GM23338 (cell line): ENCODE measurements at regions not wholly inside any gene's neighbourhood (a gene's known extent, or its start where the extent isn't known, plus 50 kb on each side); places are given as distances from the start of the nearest gene placed in this dataset.

ENCODE experiments used
- ATAC-seq: fragments of 200-7000 bp; cut with Tn5 transposase; 3 replicates; pipeline ENCODE4 v1.9.1; 2020
- DNase-seq: peaks from one replicate; pipeline ENCODE4 v3.0.0-alpha.2; 2015; ENCODE audit warnings: low spot score
- H2AFZ ChIP-seq: fragments of 200-600 bp; sonication (generic); 2 replicates; pipeline ENCODE4 v1.8.0; 2016; ENCODE audit warnings: antibody characterized with exemption, mild to moderate bottlenecking, moderate library complexity
- H3F3A ChIP-seq: fragments of 200-600 bp; sonication (generic); replicated peaks from 2 replicates; pipeline ENCODE4 v1.8.0; 2017; ENCODE audit warnings: antibody characterized with exemption, mixed run types, low read depth
- H3K27ac ChIP-seq: fragments of 200-600 bp; sonication (generic); 2 replicates; pipeline ENCODE4 v1.6.1; 2016; ENCODE audit warnings: low read depth
- H3K27me3 ChIP-seq: fragments of 200-600 bp; sonication (generic); 2 replicates; pipeline ENCODE4 v1.8.0; 2016; ENCODE audit warnings: mild to moderate bottlenecking, mixed run types, moderate library complexity; ENCODE audit not compliant: insufficient read depth
- H3K36me3 ChIP-seq: fragments of 200-600 bp; sonication (generic); 2 replicates; pipeline ENCODE4 v1.8.0; 2016; ENCODE audit warnings: mild to moderate bottlenecking; ENCODE audit not compliant: insufficient read depth
- H3K4me1 ChIP-seq: fragments of 200-600 bp; sonication (generic); 2 replicates; pipeline ENCODE4 v1.8.0; 2016; ENCODE audit warnings: mild to moderate bottlenecking, moderate library complexity; ENCODE audit not compliant: insufficient read depth
- H3K4me2 ChIP-seq: fragments of 200-600 bp; sonication (generic); 2 replicates; pipeline ENCODE4 v1.7.1; 2017; ENCODE audit warnings: mixed run types
- H3K4me3 ChIP-seq: fragments of 200-600 bp; sonication (generic); 2 replicates; pipeline ENCODE4 v1.6.1; 2016; ENCODE audit warnings: mixed run types
- H3K79me2 ChIP-seq: fragments of 200-600 bp; sonication (generic); replicated peaks from 2 replicates; pipeline ENCODE4 v1.8.0; 2017; ENCODE audit warnings: mild to moderate bottlenecking; ENCODE audit not compliant: insufficient read depth
- H3K9me2 ChIP-seq: fragments of 200-600 bp; sonication (generic); 2 replicates; pipeline ENCODE4 v1.8.0; 2017; ENCODE audit not compliant: insufficient read depth
- H4K20me1 ChIP-seq: fragments of 200-600 bp; sonication (generic); replicated peaks from 2 replicates; pipeline ENCODE4 v1.8.0; 2017; ENCODE audit warnings: mild to moderate bottlenecking; ENCODE audit not compliant: insufficient read depth
- H3K27ac Mint-ChIP-seq: 2 replicates; pipeline ENCODE4 v1.8.0; 2020; ENCODE audit warnings: inconsistent platforms, mild to moderate bottlenecking, moderate library complexity, mixed read lengths
- H3K27me3 Mint-ChIP-seq: 3 replicates; pipeline ENCODE4 v1.8.0; 2022; ENCODE audit warnings: low read depth, mild to moderate bottlenecking, moderate library complexity, mixed read lengths, inconsistent platforms; ENCODE audit not compliant: insufficient read depth, poor library complexity
- H3K36me3 Mint-ChIP-seq: 3 replicates; pipeline ENCODE4 v1.8.0; 2021; ENCODE audit warnings: low read depth, mild to moderate bottlenecking, inconsistent platforms, moderate library complexity, mixed read lengths
- H3K4me1 Mint-ChIP-seq: 3 replicates; pipeline ENCODE4 v1.8.0; 2020; ENCODE audit warnings: mild to moderate bottlenecking, inconsistent platforms, mixed read lengths
- H3K4me3 Mint-ChIP-seq: 3 replicates; pipeline ENCODE4 v1.8.0; 2021; ENCODE audit warnings: moderate library complexity, mild to moderate bottlenecking, inconsistent platforms, mixed read lengths
- H3K9me3 Mint-ChIP-seq: 3 replicates; pipeline ENCODE4 v1.8.0; 2020; ENCODE audit warnings: moderate library complexity, mild to moderate bottlenecking, inconsistent platforms, mixed read lengths
- CREB1 ChIP-seq: fragments of 250-450 bp; sonication (Bioruptor Pico); IDR thresholded peaks from 2 replicates; pipeline ENCODE4 v1.5.0; 2020; ENCODE audit warnings: low read depth, mild to moderate bottlenecking, moderate library complexity
- EZH2 ChIP-seq: fragments of 200-600 bp; sonication (generic); IDR thresholded peaks from one replicate; pipeline ENCODE4 v1.8.0; 2017; ENCODE audit warnings: antibody characterized with exemption, mild to moderate bottlenecking, low read depth; ENCODE audit not compliant: unreplicated experiment
- EZH2phosphoT487 ChIP-seq: fragments of 200-600 bp; sonication (generic); IDR thresholded peaks from one replicate; pipeline ENCODE4 v1.8.1; 2018; ENCODE audit warnings: antibody characterized with exemption; ENCODE audit not compliant: unreplicated experiment
- JUNB ChIP-seq: IDR thresholded peaks from one replicate; pipeline ENCODE4 v1.6.1; 2016; ENCODE audit warnings: antibody characterized with exemption; ENCODE audit not compliant: unreplicated experiment
- NANOG ChIP-seq: IDR thresholded peaks from 2 replicates; pipeline ENCODE4 v1.6.1; 2016; ENCODE audit warnings: antibody characterized with exemption, borderline replicate concordance
- STAT1 ChIP-seq: IDR thresholded peaks from one replicate; pipeline ENCODE4 v1.6.1; 2016; ENCODE audit warnings: antibody characterized with exemption; ENCODE audit not compliant: unreplicated experiment
- ZNF114 ChIP-seq: fragments of 250-450 bp; sonication (Bioruptor Pico); IDR thresholded peaks from 2 replicates; pipeline ENCODE4 v1.5.0; 2020; ENCODE audit warnings: mild to moderate bottlenecking, moderate library complexity
- ZNF331 ChIP-seq: fragments of 250-450 bp; sonication (Bioruptor Pico); IDR thresholded peaks from 2 replicates; pipeline ENCODE4 v1.5.0; 2020; ENCODE audit warnings: low read depth, mild to moderate bottlenecking, moderate library complexity
- TF ChIP-seq, protein P1 (sequence below), 2 experiments: fragments of 200-600 bp in 1 of 2; sonication (generic) in 1 of 2; conservative IDR thresholded peaks; 2 replicates each; pipeline versions ENCODE4 v1.5.1 to v1.6.1; 2016 to 2017; ENCODE audit warnings: antibody characterized with exemption in 2 of 2, low read depth in 2 of 2, mild to moderate bottlenecking in 2 of 2, moderate library complexity in 1 of 2
- TF ChIP-seq, protein P2 (sequence below): IDR thresholded peaks from one replicate; pipeline ENCODE4 v1.6.1; 2018; ENCODE audit warnings: antibody characterized with exemption; ENCODE audit not compliant: unreplicated experiment
- TF ChIP-seq, protein P3 (sequence below): fragments of 250-450 bp; sonication (Bioruptor Pico); IDR thresholded peaks from 2 replicates; pipeline ENCODE4 v1.5.0; 2020; ENCODE audit warnings: mild to moderate bottlenecking, moderate library complexity

DNA sequence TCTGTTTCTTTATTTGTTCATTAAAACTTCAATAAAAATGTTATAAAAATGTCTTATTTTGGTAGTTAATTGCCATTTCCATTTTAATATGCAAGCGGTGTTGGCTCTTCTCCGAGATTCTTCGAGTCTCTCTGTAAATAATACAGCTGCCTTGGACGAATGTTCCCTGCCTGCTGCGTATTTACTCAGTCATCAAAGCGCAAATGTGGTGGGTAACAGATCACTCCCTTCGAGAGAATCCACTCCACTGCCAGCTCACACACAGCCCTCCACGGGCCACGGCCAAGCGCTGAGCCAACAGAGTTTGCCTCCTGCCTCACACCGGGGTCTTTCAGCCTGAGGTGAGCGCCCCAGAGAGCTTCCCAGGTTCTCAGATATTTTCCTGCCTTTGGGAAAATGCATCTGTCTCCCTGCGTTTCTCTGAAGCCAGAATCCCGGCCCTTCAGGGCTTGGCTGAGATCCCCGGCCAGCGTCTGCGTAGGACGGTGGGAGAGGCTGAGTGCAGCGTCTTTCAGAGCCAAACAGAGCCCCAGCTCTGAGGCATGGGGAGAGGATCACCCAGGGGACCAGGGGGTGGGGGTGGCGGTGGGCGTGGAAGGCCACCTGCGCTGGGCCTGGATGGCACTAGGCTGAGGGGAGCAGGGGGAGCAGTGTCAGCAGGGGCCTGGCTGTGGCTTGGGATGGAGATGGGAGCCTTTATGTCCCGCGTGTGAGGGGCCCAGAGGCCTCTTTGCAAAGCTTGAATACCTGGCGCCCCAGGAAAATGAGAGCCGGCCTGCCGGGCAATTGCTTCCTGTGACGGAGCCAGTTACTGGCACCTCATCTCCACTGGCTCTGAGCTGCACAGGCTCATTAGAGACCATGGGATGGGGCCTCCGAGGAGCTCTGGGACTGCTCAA, 248.7 kb downstream of the RBFOX3 start:
- peak; percentile 48 for ATAC-seq
- no peak for DNase-seq
- Histone ChIP-seq H3K27me3 (no peaks in the 10 kb centered on the region), H3K4me1 (no peaks in the 10 kb centered on the region), H3K4me2 (no peak overlapping the region), H3K4me3 (no peak overlapping the region), H2AFZ (no peak overlapping the region), H3F3A (no peaks in the 10 kb centered on the region), H4K20me1 (no peaks in the 10 kb centered on the region), H3K9me2 (no peaks in the 10 kb centered on the region), H3K27ac (no peak overlapping the region), H3K79me2 (no peaks in the 10 kb centered on the region), H3K36me3 (no peaks in the 10 kb centered on the region)
- no peaks in the 10 kb centered on the region for H3K9me3 Mint-ChIP-seq
- peaks cover 2% of the 10 kb centered on the region; the same call in 2 of the 3 replicates for H3K4me1 Mint-ChIP-seq
- no peak overlapping the region for H3K4me3 Mint-ChIP-seq
- no peaks in the 10 kb centered on the region for H3K36me3 Mint-ChIP-seq
- TF ChIP-seq, protein P1, sequence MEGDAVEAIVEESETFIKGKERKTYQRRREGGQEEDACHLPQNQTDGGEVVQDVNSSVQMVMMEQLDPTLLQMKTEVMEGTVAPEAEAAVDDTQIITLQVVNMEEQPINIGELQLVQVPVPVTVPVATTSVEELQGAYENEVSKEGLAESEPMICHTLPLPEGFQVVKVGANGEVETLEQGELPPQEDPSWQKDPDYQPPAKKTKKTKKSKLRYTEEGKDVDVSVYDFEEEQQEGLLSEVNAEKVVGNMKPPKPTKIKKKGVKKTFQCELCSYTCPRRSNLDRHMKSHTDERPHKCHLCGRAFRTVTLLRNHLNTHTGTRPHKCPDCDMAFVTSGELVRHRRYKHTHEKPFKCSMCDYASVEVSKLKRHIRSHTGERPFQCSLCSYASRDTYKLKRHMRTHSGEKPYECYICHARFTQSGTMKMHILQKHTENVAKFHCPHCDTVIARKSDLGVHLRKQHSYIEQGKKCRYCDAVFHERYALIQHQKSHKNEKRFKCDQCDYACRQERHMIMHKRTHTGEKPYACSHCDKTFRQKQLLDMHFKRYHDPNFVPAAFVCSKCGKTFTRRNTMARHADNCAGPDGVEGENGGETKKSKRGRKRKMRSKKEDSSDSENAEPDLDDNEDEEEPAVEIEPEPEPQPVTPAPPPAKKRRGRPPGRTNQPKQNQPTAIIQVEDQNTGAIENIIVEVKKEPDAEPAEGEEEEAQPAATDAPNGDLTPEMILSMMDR (conservative IDR thresholded peaks at IDR 0.05; ENCODE audit: low read depth in 2 of 2) = no peak
- TF ChIP-seq CREB1 (CRISPR knock-in tag) = no peak
- no peak for TF ChIP-seq JUNB
- no peak for TF ChIP-seq ZNF114
- TF ChIP-seq EZH2phosphoT487 = no peak
- TF ChIP-seq, protein P2, sequence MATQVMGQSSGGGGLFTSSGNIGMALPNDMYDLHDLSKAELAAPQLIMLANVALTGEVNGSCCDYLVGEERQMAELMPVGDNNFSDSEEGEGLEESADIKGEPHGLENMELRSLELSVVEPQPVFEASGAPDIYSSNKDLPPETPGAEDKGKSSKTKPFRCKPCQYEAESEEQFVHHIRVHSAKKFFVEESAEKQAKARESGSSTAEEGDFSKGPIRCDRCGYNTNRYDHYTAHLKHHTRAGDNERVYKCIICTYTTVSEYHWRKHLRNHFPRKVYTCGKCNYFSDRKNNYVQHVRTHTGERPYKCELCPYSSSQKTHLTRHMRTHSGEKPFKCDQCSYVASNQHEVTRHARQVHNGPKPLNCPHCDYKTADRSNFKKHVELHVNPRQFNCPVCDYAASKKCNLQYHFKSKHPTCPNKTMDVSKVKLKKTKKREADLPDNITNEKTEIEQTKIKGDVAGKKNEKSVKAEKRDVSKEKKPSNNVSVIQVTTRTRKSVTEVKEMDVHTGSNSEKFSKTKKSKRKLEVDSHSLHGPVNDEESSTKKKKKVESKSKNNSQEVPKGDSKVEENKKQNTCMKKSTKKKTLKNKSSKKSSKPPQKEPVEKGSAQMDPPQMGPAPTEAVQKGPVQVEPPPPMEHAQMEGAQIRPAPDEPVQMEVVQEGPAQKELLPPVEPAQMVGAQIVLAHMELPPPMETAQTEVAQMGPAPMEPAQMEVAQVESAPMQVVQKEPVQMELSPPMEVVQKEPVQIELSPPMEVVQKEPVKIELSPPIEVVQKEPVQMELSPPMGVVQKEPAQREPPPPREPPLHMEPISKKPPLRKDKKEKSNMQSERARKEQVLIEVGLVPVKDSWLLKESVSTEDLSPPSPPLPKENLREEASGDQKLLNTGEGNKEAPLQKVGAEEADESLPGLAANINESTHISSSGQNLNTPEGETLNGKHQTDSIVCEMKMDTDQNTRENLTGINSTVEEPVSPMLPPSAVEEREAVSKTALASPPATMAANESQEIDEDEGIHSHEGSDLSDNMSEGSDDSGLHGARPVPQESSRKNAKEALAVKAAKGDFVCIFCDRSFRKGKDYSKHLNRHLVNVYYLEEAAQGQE = no peak
- TF ChIP-seq NANOG = no peak
- TF ChIP-seq, protein P3, sequence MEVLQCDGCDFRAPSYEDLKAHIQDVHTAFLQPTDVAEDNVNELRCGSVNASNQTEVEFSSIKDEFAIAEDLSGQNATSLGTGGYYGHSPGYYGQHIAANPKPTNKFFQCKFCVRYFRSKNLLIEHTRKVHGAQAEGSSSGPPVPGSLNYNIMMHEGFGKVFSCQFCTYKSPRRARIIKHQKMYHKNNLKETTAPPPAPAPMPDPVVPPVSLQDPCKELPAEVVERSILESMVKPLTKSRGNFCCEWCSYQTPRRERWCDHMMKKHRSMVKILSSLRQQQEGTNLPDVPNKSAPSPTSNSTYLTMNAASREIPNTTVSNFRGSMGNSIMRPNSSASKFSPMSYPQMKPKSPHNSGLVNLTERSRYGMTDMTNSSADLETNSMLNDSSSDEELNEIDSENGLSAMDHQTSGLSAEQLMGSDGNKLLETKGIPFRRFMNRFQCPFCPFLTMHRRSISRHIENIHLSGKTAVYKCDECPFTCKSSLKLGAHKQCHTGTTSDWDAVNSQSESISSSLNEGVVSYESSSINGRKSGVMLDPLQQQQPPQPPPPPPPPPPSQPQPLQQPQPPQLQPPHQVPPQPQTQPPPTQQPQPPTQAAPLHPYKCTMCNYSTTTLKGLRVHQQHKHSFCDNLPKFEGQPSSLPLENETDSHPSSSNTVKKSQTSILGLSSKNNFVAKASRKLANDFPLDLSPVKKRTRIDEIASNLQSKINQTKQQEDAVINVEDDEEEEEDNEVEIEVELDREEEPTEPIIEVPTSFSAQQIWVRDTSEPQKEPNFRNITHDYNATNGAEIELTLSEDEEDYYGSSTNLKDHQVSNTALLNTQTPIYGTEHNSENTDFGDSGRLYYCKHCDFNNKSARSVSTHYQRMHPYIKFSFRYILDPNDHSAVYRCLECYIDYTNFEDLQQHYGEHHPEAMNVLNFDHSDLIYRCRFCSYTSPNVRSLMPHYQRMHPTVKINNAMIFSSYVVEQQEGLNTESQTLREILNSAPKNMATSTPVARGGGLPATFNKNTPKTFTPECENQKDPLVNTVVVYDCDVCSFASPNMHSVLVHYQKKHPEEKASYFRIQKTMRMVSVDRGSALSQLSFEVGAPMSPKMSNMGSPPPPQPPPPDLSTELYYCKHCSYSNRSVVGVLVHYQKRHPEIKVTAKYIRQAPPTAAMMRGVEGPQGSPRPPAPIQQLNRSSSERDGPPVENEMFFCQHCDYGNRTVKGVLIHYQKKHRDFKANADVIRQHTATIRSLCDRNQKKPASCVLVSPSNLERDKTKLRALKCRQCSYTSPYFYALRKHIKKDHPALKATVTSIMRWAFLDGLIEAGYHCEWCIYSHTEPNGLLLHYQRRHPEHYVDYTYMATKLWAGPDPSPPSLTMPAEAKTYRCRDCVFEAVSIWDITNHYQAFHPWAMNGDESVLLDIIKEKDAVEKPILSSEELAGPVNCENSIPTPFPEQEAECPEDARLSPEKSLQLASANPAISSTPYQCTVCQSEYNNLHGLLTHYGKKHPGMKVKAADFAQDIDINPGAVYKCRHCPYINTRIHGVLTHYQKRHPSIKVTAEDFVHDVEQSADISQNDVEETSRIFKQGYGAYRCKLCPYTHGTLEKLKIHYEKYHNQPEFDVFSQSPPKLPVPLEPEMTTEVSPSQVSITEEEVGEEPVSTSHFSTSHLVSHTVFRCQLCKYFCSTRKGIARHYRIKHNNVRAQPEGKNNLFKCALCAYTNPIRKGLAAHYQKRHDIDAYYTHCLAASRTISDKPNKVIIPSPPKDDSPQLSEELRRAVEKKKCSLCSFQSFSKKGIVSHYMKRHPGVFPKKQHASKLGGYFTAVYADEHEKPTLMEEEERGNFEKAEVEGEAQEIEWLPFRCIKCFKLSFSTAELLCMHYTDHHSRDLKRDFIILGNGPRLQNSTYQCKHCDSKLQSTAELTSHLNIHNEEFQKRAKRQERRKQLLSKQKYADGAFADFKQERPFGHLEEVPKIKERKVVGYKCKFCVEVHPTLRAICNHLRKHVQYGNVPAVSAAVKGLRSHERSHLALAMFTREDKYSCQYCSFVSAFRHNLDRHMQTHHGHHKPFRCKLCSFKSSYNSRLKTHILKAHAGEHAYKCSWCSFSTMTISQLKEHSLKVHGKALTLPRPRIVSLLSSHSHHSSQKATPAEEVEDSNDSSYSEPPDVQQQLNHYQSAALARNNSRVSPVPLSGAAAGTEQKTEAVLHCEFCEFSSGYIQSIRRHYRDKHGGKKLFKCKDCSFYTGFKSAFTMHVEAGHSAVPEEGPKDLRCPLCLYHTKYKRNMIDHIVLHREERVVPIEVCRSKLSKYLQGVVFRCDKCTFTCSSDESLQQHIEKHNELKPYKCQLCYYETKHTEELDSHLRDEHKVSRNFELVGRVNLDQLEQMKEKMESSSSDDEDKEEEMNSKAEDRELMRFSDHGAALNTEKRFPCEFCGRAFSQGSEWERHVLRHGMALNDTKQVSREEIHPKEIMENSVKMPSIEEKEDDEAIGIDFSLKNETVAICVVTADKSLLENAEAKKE (CRISPR knock-in tag) = no peak
- TF ChIP-seq STAT1 = no peak
- no peak for TF ChIP-seq EZH2
- TF ChIP-seq ZNF331 (CRISPR knock-in tag) = no peak
- H3K27me3 Mint-ChIP-seq = peaks cover 16% of the 10 kb centered on the region
- no peak overlapping the region for H3K27ac Mint-ChIP-seq
